AG04450 (cell line): ENCODE measurements at regions not wholly inside any gene's neighbourhood (a gene's known extent, or its start where the extent isn't known, plus 50 kb on each side); places are given as distances from the start of the nearest gene placed in this dataset.
A peak's percentile ranks its signal among the peaks of the same experiment; 100 is the strongest.

ENCODE experiments used
- CTCF ChIA-PET: fragments of 300-600, 350-600 bp; formaldehyde crosslinking; extraction: SDS; loops from one replicate; lab custom pipeline; 2022; ENCODE audit warnings: antibody characterized with exemption, inconsistent platforms; lab: Charles Lee
- POLR2A ChIA-PET: fragments of 350-600 bp; formaldehyde crosslinking; extraction: SDS; loops from one replicate; lab custom pipeline; 2021; ENCODE audit warnings: antibody characterized with exemption, inconsistent platforms; lab: Yijun Ruan, JAX
- DNase-seq: peaks from one replicate; pipeline ENCODE4 v3.0.0-alpha.2; 2011; ENCODE audit warnings: low read depth, low spot score
- H3K27ac ChIP-seq: one replicate; pipeline ENCODE4 v1.5.1; 2012; ENCODE audit warnings: low read depth, low read length, control low read depth
- H3K27me3 ChIP-seq: one replicate; pipeline ENCODE4 v1.6.0; 2012; ENCODE audit warnings: low read length; ENCODE audit not compliant: control insufficient read depth, insufficient read depth
- H3K4me3 ChIP-seq: 2 replicates; pipeline ENCODE4 v1.5.1; 2011; ENCODE audit warnings: mild to moderate bottlenecking, low read depth, low read length, control low read depth
- H3K9me3 ChIP-seq: 2 replicates; pipeline ENCODE4 v1.5.1; 2012; ENCODE audit warnings: low read length; ENCODE audit not compliant: control insufficient read depth, insufficient read depth
- CTCF ChIP-seq: IDR thresholded peaks from 2 replicates; pipeline ENCODE4 v1.5.1; 2011; ENCODE audit warnings: low read depth, low read length, control low read depth, inconsistent platforms

- ChIA-PET CTCF (no interaction called here), POLR2A (no interaction called here)
- no peak for DNase-seq
- Histone ChIP-seq H3K4me3 (no peak overlapping the region), H3K27ac (no peak overlapping the region), H3K9me3 (no peaks in the 10 kb centered on the region), H3K27me3 (no peaks in the 10 kb centered on the region)
- TF ChIP-seq CTCF = no peak
These were observed 203.3 kb upstream of the FAM241A start for GRCh38 chr4:111941957-111942356.

GRCh38 chr4:111943796-111944203 lies 201.5 kb upstream of the FAM241A start:
- CTCF ChIA-PET = no interaction called here
- Histone ChIP-seq H3K4me3 (no peak overlapping the region), H3K9me3 (no peaks in the 10 kb centered on the region), H3K27me3 (no peaks in the 10 kb centered on the region), H3K27ac (no peak overlapping the region)
- POLR2A ChIA-PET = no interaction called here
- no peak for DNase-seq
- peak; percentile 24 for TF ChIP-seq CTCF

- DNase-seq = no peak
- no peaks in the 10 kb centered on the region for H3K27me3 ChIP-seq
- H3K9me3 ChIP-seq = no peaks in the 10 kb centered on the region
- no peak overlapping the region for H3K27ac ChIP-seq
- no peak for TF ChIP-seq CTCF
- CTCF ChIA-PET = no interaction called here
- no peak overlapping the region for H3K4me3 ChIP-seq
- POLR2A ChIA-PET = no interaction called here
These were observed 200.2 kb upstream of the FAM241A start for GRCh38 chr4:111945014-111945413.

- Histone ChIP-seq H3K27me3 (no peaks in the 10 kb centered on the region), H3K9me3 (no peaks in the 10 kb centered on the region), H3K27ac (no peak overlapping the region), H3K4me3 (no peak overlapping the region)
- CTCF ChIA-PET = no interaction called here
- TF ChIP-seq CTCF = no peak
- DNase-seq = no peak
- POLR2A ChIA-PET = no interaction called here
These were observed 198.5 kb upstream of the FAM241A start for GRCh38 chr4:111946800-111947199.

GRCh38 chr4:111952688-111953087 lies 192.6 kb upstream of the FAM241A start:
- Histone ChIP-seq H3K9me3 (no peaks in the 10 kb centered on the region), H3K27me3 (no peaks in the 10 kb centered on the region), H3K27ac (no peak overlapping the region), H3K4me3 (no peak overlapping the region)
- ChIA-PET POLR2A (no interaction called here), CTCF (no interaction called here)
- no peak for TF ChIP-seq CTCF
- no peak for DNase-seq
